ENCODE measurements at regions not wholly inside any gene's neighbourhood (a gene's known extent, or its start where the extent isn't known, plus 50 kb on each side); places are given as distances from the start of the nearest gene placed in this dataset.

DNA sequence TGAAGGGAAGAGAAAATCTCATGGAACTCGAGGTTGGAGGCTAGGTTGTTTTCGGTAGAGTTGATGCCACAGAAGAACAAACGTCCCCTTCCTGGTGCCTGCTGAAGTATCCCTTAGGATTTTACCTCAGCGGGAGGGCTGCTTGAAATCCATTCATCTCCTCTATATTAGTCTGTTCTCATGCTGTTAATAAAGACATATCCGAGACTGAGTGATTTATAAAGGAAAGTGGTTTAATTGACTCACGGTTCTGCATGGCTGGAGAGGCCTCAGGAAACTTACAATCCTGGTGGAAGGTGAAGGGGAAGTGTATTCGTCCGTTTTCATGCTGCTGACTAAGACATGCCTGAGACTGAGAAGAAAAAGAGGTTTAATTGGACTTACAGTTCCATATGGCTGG, 413.5 kb downstream of the NPHP4 start:
- Histone ChIP-seq H3K9me3 (no peaks in the 10 kb centered on the region), H3K4me3 (no peak overlapping the region), H3K36me3 (ENCODE audit: low read depth, missing control alignments) (no peaks in the 10 kb centered on the region), H3K27me3 (no peaks in the 10 kb centered on the region), H3K27ac (no peak overlapping the region), H3K4me1 (no peaks in the 10 kb centered on the region)
- intact Hi-C loops (cut with DNase I; ENCODE audit: low total_unique reads), result no loop called here
- no peak for TF ChIP-seq POLR2A (IDR thresholded peaks at IDR 0.05)
- TF ChIP-seq, protein P1, sequence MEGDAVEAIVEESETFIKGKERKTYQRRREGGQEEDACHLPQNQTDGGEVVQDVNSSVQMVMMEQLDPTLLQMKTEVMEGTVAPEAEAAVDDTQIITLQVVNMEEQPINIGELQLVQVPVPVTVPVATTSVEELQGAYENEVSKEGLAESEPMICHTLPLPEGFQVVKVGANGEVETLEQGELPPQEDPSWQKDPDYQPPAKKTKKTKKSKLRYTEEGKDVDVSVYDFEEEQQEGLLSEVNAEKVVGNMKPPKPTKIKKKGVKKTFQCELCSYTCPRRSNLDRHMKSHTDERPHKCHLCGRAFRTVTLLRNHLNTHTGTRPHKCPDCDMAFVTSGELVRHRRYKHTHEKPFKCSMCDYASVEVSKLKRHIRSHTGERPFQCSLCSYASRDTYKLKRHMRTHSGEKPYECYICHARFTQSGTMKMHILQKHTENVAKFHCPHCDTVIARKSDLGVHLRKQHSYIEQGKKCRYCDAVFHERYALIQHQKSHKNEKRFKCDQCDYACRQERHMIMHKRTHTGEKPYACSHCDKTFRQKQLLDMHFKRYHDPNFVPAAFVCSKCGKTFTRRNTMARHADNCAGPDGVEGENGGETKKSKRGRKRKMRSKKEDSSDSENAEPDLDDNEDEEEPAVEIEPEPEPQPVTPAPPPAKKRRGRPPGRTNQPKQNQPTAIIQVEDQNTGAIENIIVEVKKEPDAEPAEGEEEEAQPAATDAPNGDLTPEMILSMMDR (IDR thresholded peaks at IDR 0.05), result no peak
- WGBS, 2 donors, result 78 to 82% methylated on average over 8 of the region's 8 CpGs
- DNase-seq, result no peak

GRCh38 chr1:5577255-5578040, 414.8 kb downstream of the NPHP4 start:
- DNase-seq, result no peak
- H3K36me3 ChIP-seq (ENCODE audit: low read depth, missing control alignments), result no peaks in the 10 kb centered on the region
- WGBS, 2 donors, result 70 to 75% methylated on average over 6 of the region's 6 CpGs
- H3K27ac ChIP-seq, result no peak overlapping the region
- H3K4me3 ChIP-seq, result no peak overlapping the region
- no peaks in the 10 kb centered on the region for H3K9me3 ChIP-seq
- no peaks in the 10 kb centered on the region for H3K27me3 ChIP-seq
- TF ChIP-seq POLR2A (IDR thresholded peaks at IDR 0.05), result no peak
- TF ChIP-seq, protein P1 (IDR thresholded peaks at IDR 0.05), result no peak
- H3K4me1 ChIP-seq, result no peaks in the 10 kb centered on the region
- intact Hi-C loops (cut with DNase I; ENCODE audit: low total_unique reads), result no loop called here

DNA sequence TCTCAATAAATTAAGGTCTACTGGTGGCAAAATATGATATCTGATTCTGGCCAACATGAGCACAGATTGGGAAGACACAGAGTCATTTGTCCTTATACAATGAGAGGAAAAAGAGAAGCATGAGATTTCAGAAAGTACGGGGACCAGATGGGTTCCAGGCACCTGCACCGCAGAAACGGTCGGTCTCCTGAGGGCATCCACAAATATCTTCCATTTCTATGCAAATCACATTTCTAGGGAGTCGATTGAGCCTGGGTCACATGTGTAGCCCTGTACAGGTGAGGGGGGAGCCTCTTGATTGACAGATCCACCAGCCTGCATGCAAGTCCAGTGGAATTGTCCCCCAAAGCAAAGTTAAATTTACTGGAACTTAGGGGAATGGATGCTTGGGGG, 415.6 kb downstream of the NPHP4 start:
- Histone ChIP-seq H3K4me1 (no peaks in the 10 kb centered on the region), H3K27ac (no peak overlapping the region), H3K36me3 (ENCODE audit: low read depth, missing control alignments) (no peaks in the 10 kb centered on the region), H3K9me3 (no peaks in the 10 kb centered on the region), H3K27me3 (no peaks in the 10 kb centered on the region), H3K4me3 (no peak overlapping the region)
- no peak for TF ChIP-seq POLR2A (IDR thresholded peaks at IDR 0.05)
- TF ChIP-seq, protein P1 (IDR thresholded peaks at IDR 0.05), result no peak
- no peak for DNase-seq
- intact Hi-C loops (cut with DNase I; ENCODE audit: low total_unique reads), result no loop called here
- 90 to 98% methylated on average over 5 of the region's 5 CpGs for WGBS, 2 donors

GRCh38 chr1:5576011-5576672, 416.1 kb downstream of the NPHP4 start:
- intact Hi-C loops (cut with DNase I; ENCODE audit: low total_unique reads), result no loop called here
- Histone ChIP-seq H3K9me3 (no peaks in the 10 kb centered on the region), H3K4me1 (no peaks in the 10 kb centered on the region), H3K27me3 (no peaks in the 10 kb centered on the region), H3K36me3 (ENCODE audit: low read depth, missing control alignments) (no peaks in the 10 kb centered on the region), H3K27ac (no peak overlapping the region), H3K4me3 (no peak overlapping the region)
- no peak for DNase-seq
- 55 to 61% methylated on average over 9 of the region's 9 CpGs for WGBS, 2 donors
- TF ChIP-seq POLR2A (IDR thresholded peaks at IDR 0.05), result no peak
- TF ChIP-seq, protein P1 (IDR thresholded peaks at IDR 0.05), result no peak
